GM21619 (cell line): ENCODE measurements at regions not wholly inside any gene's neighbourhood (a gene's known extent, or its start where the extent isn't known, plus 50 kb on each side); places are given as distances from the start of the nearest gene placed in this dataset.
A peak's percentile ranks its signal among the peaks of the same experiment; 100 is the strongest.

Source experiments
- ATAC-seq: cut with Tn5 transposase; IDR thresholded peaks from one replicate; pipeline ENCODE4 v1.9.1; 2021; ENCODE audit not compliant: unreplicated experiment

DNA sequence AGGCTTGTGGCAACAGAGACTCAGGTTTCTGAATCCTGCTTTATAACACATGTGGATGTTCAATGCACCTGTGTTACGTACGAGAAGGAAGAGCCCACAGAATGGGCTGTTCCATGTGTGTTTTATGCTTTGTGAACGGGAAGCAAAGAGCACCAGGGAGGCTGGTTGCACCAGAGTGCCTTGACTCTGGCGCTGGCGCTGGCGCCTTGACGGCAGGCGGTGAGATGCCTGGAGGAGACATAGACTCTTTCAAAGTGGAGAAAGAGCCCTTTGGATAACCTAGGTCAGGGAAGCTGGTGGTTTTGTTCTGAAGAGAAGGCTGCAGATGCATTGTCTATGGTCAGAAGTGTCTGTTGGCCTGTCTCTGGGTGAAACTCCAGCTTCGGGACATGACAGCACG, 80.2 kb upstream of the APCDD1 start:
- ATAC-seq, result no peak

DNA sequence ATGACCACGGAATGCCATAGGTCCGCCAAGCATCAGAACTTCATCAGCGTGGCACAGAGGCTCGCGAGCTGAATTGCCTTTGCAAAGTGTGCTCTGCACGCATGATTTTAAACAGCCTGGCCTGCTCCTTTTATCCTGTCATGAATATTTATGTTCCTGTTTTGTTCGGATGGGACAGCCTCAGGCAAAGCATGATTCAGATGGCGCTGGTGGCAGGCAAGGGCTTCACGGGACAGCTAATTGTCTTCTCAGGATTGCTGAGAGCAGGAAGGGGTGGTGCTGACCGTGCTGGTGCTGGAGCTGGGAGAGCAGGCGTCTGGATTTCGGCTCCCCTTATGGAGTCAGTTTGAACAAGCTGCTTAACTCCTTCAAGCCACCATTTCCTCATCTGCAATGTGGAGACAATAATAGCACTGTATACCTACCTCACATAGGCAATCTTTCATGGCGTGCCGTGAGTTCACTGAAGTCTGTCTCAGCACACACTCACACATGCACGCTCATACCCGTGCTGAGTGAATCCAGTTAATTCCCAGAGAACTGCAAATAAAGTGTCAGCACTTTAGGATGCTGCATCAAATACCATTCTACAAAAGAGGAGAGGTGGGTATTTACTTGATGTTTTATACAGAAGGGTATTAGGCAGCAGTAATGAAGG, 79.7 kb upstream of the APCDD1 start:
- ATAC-seq, result no peak

DNA sequence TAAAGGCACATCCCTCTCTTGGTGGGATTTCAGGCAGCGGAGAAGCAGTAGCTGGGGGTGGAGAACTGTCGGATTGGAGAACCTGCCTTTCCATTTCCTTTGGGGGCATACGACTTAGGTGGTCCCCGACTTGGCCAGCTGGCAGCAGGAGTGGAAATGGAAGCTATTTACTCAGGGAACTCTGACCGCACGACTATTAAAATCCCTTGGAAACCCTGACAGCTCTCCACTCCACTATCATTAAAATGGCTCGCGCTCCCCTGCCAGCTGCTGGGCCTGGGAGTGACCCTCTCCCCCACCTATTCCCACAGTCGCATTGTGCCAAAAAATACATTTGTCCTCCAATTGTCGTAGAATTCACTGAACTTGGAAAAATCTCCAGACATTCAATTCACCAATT, 77.7 kb upstream of the APCDD1 start:
- no peak for ATAC-seq

DNA sequence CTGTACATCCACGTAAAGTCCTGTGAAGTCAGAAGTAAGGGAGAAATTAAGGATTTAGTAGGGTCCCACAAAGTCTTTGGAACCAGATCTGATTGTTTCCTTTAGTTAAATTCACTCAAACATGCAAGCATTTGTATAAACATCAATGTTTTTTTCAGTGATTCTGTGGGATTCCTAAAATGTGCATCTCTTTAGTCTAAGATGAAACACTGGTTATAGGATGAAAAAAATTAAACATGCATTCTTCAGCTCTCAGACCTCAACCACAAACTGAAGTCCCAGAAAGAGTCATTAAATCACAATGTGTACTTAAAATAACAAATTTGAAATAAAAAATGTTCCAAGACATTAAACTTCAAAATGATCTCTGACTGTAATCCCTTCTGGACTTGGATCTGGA, 76.5 kb upstream of the APCDD1 start:
- no peak for ATAC-seq

DNA sequence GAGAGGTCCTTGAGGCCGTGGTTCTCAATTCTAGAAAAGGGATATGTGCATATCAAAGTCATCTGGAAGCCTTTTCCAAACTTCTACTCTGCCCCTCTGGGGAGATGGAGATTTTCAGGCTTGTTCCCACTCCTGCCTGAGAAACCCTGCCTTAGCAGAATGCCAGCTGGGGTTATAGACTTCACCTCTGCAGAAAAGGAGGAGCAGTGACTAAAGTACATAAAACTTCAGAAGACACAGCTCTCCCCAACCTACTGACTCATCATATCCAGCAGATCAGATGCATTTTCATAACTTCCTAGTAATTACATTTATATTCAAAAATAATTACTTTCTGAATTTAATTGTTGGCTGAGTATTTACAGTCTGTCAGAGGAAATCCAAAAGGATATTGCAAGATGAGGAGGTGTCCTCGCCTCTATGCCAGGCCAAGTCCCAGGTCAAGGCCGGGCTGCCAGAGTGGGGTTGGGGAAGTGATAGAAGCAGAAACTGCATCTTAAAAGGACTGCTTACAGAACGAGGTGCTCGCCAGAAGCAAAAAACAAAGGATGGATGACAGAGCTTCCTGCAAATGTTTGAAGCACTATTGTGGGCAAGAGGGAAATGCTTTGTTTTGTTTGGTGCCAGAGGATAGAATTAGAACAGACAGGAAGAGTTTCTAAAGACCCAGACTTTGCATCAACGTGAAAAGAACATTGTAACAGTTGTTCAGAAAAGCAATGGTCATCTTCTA, 75.6 kb upstream of the APCDD1 start:
- no peak for ATAC-seq

DNA sequence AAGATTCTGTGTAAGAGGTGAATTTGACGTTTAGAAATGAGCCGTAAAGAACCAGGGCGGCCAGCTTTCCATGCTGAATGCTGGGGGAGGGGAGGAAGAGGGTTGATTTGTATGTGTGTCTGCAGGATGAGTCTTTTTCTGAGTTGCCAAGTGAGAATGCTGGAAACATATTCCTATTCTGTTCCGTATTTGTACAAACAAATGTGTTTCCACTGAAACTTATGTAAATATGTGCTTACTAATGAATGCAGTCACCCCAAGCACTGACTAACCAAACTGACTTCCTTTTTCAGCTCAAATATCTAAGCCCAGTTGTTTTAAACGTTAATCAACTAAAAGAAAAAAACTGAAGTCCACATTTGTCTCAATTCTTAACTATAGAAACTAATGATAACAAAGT, 74.9 kb upstream of the APCDD1 start:
- ATAC-seq, result no peak

DNA sequence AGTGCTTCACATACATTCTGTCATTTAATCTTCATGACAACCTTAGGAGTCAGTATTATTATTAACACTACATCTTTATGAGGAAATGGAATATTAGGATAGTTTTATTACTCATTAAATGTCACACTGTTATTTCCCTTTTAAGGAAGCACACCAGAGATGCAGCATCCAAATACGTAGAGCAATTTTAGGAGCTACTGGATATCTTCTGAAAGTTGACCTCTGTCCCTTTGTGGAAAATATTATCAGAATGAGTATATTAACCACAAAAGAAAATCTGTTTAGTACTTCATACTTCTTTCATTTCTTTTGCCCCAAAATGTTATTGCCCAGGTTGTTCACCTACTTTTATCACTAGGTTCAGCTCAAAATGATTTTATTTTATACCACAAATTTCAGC, 72.9 kb upstream of the APCDD1 start:
- ATAC-seq, result no peak

DNA sequence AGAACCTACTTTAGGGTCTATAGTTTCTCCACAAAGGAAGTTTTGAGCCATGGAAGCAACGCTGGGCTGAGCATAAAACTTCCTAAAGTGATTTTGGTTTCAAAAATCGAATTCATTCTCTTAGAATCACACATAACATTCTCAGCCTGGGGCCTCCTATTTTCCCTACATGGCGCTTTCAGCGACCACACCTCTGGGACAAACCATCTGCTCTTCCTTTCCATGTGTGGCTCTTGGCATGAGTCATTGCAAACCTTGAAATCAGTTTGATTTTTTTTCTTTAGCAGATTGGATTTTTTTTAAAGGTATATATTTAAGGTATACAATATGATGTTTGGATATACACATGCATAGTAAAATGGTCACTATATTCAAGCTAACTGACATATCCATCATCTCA, 72.5 kb upstream of the APCDD1 start:
- no peak for ATAC-seq

DNA sequence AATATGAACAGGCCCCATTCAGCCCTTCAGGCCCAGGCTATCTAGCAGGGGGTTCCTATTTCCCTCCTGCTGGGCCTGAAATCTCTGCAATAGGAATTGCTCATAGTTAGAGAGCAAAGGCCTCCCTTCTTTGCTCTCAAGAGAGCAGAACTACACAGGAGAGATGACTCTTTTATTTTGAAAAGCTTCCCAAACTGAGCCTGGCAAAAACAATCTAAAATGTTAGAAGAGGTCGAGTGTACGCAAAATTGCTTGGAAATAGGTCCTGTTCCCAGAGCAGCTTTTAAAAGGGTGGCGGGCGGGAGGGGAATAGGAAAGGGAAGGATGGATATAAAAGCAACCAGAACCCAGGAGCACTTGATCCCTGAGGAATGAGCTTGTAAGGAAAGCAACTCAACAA, 68.4 kb upstream of the APCDD1 start:
- ATAC-seq, result no peak

DNA sequence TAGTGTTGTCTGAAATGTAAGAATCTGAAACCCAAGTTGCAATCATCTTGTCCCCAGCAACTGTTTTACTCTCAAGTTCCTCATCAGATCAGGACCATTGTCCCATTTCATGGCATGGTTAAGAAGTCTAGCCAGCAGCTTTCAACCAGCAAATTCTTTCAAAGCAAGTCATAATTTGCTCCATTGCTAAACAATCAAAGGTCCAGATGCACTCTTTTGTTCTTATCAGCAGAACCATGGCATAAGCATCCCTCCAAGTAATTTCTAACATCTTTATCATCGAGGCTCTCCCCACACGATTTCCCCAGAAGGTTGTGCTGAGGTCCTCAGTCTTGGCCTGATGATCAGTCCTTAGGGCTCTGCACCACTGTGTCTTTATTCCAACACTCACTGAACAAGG, 67.5 kb upstream of the APCDD1 start:
- no peak for ATAC-seq

DNA sequence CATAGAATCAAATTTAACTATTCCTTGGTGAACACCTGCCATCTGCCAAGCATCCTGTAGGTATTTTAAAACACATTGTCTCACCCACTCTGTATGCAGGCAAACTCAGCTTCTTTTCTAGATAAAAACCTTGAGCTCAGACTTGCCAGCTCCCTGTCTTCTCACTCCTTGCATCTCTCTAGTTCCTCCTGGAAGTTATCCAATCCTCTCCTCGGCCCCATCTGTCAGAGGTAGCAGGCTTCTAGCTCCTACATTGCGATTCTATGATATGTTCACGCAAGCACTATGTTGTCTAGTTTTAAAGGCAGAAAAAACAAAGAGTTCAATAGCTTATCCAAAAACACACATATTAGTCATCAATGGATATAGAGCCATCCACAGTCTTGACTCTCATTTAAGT, 67.0 kb upstream of the APCDD1 start:
- no peak for ATAC-seq

DNA sequence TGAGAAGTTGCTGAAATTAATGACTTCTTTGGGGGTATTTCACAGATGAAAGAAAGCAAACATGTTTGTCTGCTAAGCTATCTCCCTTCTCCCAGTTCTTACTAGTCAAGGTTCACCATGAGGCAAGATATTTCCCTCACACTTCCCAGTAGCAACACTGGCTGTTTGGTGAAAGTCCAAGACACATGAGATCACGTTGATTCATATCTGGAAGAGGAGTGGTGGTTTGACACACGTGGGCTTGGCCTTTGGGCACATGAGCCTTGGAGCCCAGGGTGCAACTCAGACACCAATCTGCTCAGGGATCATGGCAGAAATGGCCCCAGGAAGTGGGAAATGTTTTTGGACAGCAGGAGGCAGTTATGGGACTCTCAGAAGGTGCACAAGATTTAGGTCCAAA, 66.1 kb upstream of the APCDD1 start:
- ATAC-seq, result no peak

DNA sequence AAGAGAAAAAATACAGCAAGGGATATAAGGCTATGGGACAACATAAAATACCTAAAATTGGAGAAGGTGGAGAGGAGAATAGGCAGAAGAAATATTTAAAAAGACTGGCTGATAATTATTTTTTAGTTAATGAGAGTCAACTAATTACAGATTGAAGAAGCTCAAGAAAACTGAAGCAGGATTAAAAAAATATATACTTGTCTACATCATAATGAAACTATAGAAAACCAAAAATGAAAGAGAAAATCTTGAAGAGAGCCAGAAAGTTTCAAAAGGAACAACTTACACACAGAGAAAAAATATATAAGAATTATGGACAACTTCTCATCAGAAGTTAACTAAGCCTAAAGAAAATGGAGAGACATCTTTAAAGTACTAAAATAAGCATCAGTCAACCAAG, 62.9 kb upstream of the APCDD1 start:
- peak; percentile 70 for ATAC-seq

DNA sequence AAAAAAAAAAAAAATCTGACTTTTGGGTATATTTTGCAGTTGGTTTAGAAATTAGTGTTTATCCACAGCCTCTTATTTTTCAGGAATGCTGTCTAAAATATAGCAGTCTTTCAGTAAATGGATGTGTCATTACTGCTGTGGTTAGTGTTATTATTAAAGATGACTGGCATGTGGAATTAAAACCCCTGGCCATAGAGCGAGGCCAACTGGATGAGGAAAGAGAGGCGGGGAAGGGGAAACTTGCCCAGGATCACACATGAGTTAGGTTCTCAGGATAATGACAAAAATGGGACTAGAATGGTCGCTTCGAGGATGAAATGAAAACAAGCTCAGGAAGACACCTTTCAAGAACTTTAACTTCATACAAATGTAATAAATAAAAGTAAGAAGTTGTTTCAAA, 57.4 kb upstream of the APCDD1 start:
- ATAC-seq, result no peak

DNA sequence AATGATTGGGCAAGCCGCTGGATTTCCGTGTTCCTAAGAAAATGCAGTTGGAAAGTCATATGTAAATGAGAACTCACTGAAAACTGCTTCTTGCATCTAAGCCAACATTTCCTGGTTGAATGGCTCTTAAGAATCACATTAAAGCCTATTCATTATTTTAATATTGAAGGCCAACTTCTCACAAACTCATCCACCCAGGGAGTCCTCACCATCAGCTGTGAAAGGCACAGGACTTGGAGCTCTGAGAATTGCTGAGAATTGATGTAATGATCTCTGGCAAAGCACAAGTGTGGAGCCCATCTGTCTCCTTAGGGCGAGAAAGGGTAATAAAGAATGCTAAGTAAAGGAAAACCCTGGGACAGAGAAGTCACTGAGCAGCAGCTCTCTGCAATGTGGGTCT, 55.9 kb upstream of the APCDD1 start:
- no peak for ATAC-seq

DNA sequence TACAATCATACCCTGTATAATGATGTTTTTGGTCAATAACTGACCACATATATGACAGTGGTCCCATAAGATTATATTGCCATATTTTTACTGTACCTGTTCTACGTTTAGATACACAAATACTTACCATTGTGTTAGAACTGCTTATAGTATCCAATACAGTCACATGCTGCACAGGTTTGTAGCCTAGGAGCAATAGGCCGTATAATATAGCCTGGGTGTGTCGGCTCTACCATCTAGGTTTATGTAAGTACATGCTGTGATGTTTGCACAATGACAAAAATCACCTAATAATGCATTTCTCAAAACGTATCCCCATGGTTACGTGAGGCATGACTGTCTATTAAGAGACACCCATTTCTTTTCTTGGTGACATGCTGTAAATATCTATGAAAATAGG, 55.0 kb upstream of the APCDD1 start:
- ATAC-seq, result no peak

DNA sequence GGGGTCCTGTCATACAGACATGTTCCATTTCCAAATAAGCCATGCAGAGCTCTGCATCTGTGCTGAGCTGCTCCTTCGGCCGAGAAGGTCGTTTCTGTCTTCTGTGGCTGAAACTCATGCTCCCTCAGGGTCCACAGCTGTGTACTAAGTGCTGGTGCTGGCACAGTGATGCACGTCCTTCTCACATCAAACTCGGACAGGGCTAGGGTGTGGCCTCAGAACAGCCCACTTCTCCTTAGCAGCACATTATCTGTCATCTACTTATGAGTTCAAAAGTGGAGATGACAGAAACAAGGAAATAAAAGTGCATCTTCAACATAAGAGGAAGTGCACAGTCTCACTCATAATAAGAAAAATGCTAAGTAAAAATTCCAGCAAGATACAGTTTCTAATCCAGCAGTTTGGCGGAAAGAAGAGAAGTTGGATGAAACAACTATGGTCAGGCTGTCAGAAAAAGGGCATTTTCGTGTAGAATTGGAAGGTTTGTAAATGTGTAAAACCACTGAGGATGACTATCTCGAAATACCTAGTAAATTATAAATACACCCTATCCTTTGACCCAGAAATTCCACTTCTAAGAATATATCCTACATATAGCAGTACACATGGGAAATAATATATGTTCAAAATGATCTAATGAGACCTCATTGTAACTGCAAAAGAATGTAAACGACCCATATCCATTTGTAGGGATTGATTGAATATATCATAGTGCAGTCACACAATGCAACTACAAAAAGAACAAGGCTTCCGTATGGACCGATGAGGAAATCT, 53.7 kb upstream of the APCDD1 start:
- ATAC-seq, result no peak

DNA sequence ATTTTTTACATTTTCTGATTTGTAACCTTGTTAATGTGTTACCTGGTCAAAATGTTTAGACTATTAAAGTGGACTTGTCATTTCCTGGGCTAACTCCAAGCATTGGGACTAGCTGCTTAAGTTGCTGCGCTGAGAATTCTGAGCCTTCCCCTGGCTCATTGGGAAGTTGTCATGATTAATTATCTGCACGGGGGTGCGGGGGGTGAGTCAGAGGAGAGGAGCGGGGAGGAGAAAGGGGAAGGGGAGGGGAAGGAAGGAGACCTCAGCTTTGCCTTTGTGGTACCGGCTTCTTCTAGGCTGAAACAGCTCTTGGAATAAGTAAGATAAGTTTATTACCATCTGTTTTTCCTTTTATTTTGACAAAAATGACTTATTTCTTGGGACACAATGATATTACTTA, 52.9 kb upstream of the APCDD1 start:
- ATAC-seq, result no peak

DNA sequence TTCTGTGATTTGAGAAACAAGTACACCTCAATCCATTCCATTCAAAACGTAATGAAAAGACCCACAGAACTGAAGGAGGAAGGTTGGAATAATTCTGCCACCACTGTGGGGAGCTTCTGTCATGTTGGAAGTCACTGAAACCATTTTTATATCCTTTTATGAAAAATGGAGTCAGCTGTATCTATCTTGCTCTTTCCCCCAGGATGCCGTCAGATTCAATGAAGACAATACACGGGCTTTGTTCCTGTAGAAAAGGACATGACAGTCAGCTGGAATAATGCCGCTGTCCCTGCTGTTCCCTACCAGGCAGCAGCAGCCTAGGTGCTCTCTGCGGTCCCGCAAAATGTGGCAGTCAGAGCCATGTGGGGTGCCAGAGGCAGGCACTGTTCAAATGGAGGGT, 52.5 kb upstream of the APCDD1 start:
- ATAC-seq, result no peak

DNA sequence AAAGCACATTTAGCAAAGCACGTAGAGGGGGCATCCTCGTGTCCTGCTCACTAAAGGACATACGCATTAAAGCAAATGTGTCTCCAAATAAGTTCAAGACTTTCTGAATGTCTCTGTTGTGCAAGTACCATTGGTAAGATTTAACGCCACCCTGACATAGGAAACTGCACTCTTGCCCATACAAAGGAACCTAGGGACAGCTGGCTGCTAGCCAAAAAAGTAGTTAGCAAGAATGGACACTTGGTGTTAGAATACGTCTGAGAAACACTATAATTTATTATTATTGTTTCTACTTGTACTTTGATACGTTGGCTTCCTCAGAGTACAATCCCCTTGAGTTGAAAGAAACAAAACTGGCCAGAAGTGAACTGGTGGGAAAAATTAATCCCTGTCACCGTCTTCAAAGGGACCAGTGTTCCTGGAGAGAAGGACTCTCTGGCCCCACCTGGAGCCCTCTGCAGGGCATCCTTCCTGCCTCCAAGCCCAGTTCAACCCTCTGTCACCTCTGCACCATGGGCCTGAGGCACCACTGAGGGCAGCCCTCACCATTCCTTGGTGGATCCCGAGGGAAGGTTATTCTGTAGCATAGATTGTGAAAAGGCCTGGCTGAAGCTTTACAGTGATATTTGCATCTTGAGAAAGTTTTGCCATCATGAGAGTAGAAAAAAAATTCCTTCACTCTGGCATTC, 51.4 kb upstream of the APCDD1 start:
- ATAC-seq, result no peak

DNA sequence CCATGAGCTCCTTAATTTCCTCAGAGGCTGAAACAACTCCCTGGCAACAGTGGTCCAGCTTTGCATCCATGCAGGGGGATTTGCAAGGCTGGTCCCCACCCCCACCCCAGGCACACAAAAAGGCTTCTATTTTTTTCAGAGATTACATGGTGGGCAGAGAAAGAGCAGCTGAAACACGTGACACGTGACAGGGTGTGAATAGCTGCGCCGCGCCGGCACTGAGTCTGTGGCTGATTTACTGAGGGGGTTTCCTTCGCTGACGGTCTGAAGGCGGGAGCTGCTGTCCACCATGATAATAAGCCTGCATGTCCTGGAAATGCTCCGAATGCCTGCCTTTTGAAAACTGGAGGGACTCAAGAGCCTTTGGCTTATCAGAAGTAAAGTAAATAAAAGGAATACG, 50.7 kb upstream of the APCDD1 start:
- ATAC-seq, result no peak

DNA sequence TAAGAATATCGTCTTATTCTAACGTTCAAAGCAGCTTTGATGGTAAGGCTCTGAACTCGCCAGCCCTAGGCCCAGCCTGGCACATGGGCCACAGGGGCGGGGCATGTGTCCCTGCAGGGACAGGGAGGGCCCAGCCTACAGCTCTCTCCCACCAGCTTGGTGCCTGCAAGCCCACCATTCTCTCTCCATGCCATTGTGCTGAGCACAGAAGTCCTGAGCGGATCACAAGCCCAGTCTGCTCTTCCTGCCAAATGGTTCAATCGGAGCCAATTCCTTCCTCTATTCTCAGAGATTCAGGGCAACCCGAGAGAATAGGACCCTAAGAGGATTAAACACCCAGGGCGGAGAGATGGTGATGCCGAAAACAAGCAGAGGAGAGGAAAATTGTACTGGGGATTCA, 50.3 kb upstream of the APCDD1 start:
- no peak for ATAC-seq
